K562 (cell line): ENCODE measurements at regions not wholly inside any gene's neighbourhood (a gene's known extent, or its start where the extent isn't known, plus 50 kb on each side); places are given as distances from the start of the nearest gene placed in this dataset.

Experiments used
- ATAC-seq: fragments of 200-7000 bp; cut with Tn5 transposase; 3 replicates; pipeline ENCODE4 v1.9.1; 2020; ENCODE audit warnings: moderate library complexity
- BruUV-seq: library from RNA; stranded (reverse); fragments of 400-500 nt; replicated peaks from 2 replicates; lab custom pipeline; 2021; lab: Mats Ljungman, UMichigan
- CTCF ChIA-PET: fragments of 300-600 bp; formaldehyde crosslinking; extraction: SDS; loops from one replicate; lab custom pipeline; 2021; ENCODE audit warnings: low intra/inter-chr PET ratio; lab: Yijun Ruan, JAX
- POLR2A ChIA-PET: fragments of 300-600, 350-650 bp; sonication (Branson Sonifier 250); formaldehyde crosslinking; extraction: SDS; loops from one replicate; lab custom pipeline; 2021; ENCODE audit warnings: antibody characterized with exemption, inconsistent platforms; lab: Yijun Ruan, JAX
- DNase-seq, 4 experiments: peaks; one replicate each; pipeline versions ENCODE4 v3.0.0 to v3.0.0-alpha.2; 2011 to 2018; ENCODE audit warnings: low spot score in 3 of 4, mixed read lengths in 3 of 4; ENCODE audit errors: extremely low read depth in 1 of 4
- FAIRE-seq: peaks from 2 replicates; lab custom pipeline; 2011; peaks lifted over from hg19 to GRCh38; lab: Jason Lieb, UNC
- H2AFZ ChIP-seq: 2 replicates; pipeline ENCODE4 v1.6.0; 2011; ENCODE audit warnings: low read depth, low read length, control low read depth, inconsistent platforms
- H3K27ac ChIP-seq: fragments of 200-600 bp; 3 replicates; pipeline ENCODE4 v1.8.0; 2011; ENCODE audit warnings: low read depth, mild to moderate bottlenecking, control low read depth, inconsistent platforms, low read length, moderate library complexity, mixed read lengths; ENCODE audit errors: extremely low read depth
- H3K27me3 ChIP-seq, 2 experiments: fragments of 300-600 bp in 1 of 2; 2 replicates in 1 of 2; 3 replicates in 1 of 2; pipeline versions ENCODE4 v1.6.0 to v1.8.0; 2011; ENCODE audit warnings: inconsistent platforms in 2 of 2, low read length in 2 of 2, mild to moderate bottlenecking in 1 of 2, mixed read lengths in 1 of 2, moderate library complexity in 1 of 2; ENCODE audit not compliant: control insufficient read depth in 2 of 2, insufficient read depth in 2 of 2
- H3K36me3 ChIP-seq: fragments of 300-600 bp; 3 replicates; pipeline ENCODE4 v1.8.0; 2011; ENCODE audit warnings: mild to moderate bottlenecking, low read length, inconsistent platforms; ENCODE audit not compliant: control insufficient read depth, insufficient read depth
- H3K4me1 ChIP-seq, 2 experiments: fragments of 200-600 bp in 1 of 2; replicated peaks in 1 of 2; 2 replicates in 1 of 2; 3 replicates in 1 of 2; pipeline versions ENCODE4 v1.5.1 to v1.8.0; 2011; ENCODE audit warnings: inconsistent platforms in 2 of 2, low read length in 2 of 2, mild to moderate bottlenecking in 1 of 2, mixed read lengths in 1 of 2, moderate library complexity in 1 of 2; ENCODE audit not compliant: control insufficient read depth in 2 of 2, insufficient read depth in 2 of 2
- H3K4me2 ChIP-seq: 2 replicates; pipeline ENCODE4 v1.6.1; 2011; ENCODE audit warnings: low read length, control low read depth, inconsistent platforms, mixed read lengths; ENCODE audit not compliant: insufficient read depth
- H3K4me3 ChIP-seq: fragments of 200-600 bp; sonication (generic), shearing (Covaris generic); 2 replicates; pipeline ENCODE4 v1.5.1; 2016; ENCODE audit warnings: control low read depth, inconsistent platforms
- H3K79me2 ChIP-seq: fragments of 200-600 bp; 3 replicates; pipeline ENCODE4 v1.8.0; 2011; ENCODE audit warnings: low read length, inconsistent platforms; ENCODE audit not compliant: control insufficient read depth, insufficient read depth
- H3K9ac ChIP-seq, 2 experiments: 2 replicates each; pipeline versions ENCODE4 v1.6.0 to v1.6.1; 2011; ENCODE audit warnings: low read depth in 2 of 2, low read length in 2 of 2, control low read depth in 1 of 2, inconsistent platforms in 1 of 2, mild to moderate bottlenecking in 1 of 2, mixed read lengths in 1 of 2; ENCODE audit not compliant: insufficient read depth in 1 of 2
- H3K9me1 ChIP-seq: one replicate; pipeline ENCODE4 v1.6.0; 2011; ENCODE audit warnings: inconsistent platforms, mild to moderate bottlenecking, low read length, moderate library complexity; ENCODE audit not compliant: control insufficient read depth, insufficient read depth
- H3K9me3 ChIP-seq: replicated peaks from 2 replicates; pipeline ENCODE4 v1.5.1; 2011; ENCODE audit warnings: low read depth, low read length, inconsistent platforms; ENCODE audit not compliant: control insufficient read depth, insufficient read depth
- H4K20me1 ChIP-seq: replicated peaks from 2 replicates; pipeline ENCODE4 v1.6.1; 2011; ENCODE audit warnings: low read length, inconsistent platforms, mixed read lengths; ENCODE audit not compliant: control insufficient read depth, insufficient read depth
- KLF1 ChIP-seq: fragments of 450-650 bp; IDR thresholded peaks from 2 replicates; pipeline ENCODE4 v1.6.1; 2016; ENCODE audit warnings: missing genetic modification characterization, missing compliant biosample characterization
- MYC ChIP-seq, 2 experiments: fragments of 250-450 bp in 1 of 2; sonication (Bioruptor Pico) in 1 of 2; IDR thresholded peaks; 2 replicates each; pipeline versions ENCODE4 v1.5.1 to v1.6.1; 2012 to 2021; ENCODE audit warnings: low read depth in 2 of 2, borderline replicate concordance in 1 of 2, improper control_type of control experiment in 1 of 2, low read length in 1 of 2, mild to moderate bottlenecking in 1 of 2, moderate library complexity in 1 of 2
- SNIP1 ChIP-seq: fragments of 450-650 bp; IDR thresholded peaks from 2 replicates; pipeline ENCODE4 v1.7.1; 2017; ENCODE audit warnings: low read depth, mild to moderate bottlenecking
- ZNF586 ChIP-seq: fragments of 450-650 bp; formaldehyde crosslinking; conservative IDR thresholded peaks from 2 replicates; pipeline ENCODE4 v1.4.0; 2020; ENCODE audit warnings: mild to moderate bottlenecking, moderate library complexity
- ZNF79 ChIP-seq: fragments of 250-450 bp; sonication (Bioruptor Pico); IDR thresholded peaks from 2 replicates; pipeline ENCODE4 v1.4.0; 2020; ENCODE audit warnings: low read depth, mild to moderate bottlenecking, moderate library complexity
- WGBS: fragments of 100-300 bp; shearing (Covaris generic); methylation state at CpG from one replicate; pipeline ENCODE4 v1.1.6; 2016; ENCODE audit warnings: low coverage, mixed read lengths; ENCODE audit not compliant: insufficient coverage; ENCODE audit errors: missing lambda C conversion rate; 5-methylcytosine and 5-hydroxymethylcytosine counted together
- in situ Hi-C: fragments of 300-500 bp; cut with MboI; formaldehyde crosslinking; loops from 4 replicates; pipeline ENCODE4 v1.15.0; 2018; ENCODE audit warnings: inconsistent platforms, mixed read lengths
- intact Hi-C: fragments of 100-400 bp; cut with micrococcal nuclease; formaldehyde crosslinking; loops from 2 replicates; pipeline ENCODE4 v1.14.2; 2022
- TF ChIP-seq, protein P1 (sequence below): fragments of 250-450 bp; sonication (Bioruptor Pico); IDR thresholded peaks from 2 replicates; pipeline ENCODE4 v1.4.0; 2020; ENCODE audit warnings: mild to moderate bottlenecking
- TF ChIP-seq, protein P2 (sequence below): fragments of 450-650 bp; IDR thresholded peaks from 2 replicates; pipeline ENCODE4 v1.6.1; 2016; ENCODE audit warnings: low read depth
- TF ChIP-seq, protein P3 (sequence below): IDR thresholded peaks from 2 replicates; pipeline ENCODE4 v1.6.1; 2011; ENCODE audit warnings: borderline replicate concordance, low read depth, mild to moderate bottlenecking, moderate library complexity, low read length; ENCODE audit not compliant: insufficient read depth, poor library complexity, severe bottlenecking

DNA sequence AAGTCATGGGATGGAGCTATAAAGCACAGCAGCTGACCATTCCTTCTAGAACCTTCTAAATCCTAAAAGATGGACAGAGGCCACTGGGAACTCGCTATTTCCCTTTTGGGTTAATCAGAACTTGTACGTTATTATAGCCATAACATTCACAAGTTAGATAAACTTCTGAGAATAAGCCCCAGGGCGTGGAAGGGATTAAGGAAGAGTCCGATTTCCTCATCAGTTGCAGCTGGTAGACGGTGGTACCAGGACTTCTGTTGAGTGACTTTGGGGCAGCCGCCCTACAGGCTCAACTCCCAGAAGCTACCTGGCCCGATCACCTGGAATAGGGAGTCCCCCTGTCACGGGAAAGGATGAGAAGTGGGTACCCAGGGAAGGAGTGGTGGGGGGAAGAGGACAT is 370.1 kb upstream of the ZFHX3 start:
- Histone ChIP-seq H3K9me1 (no peaks in the 10 kb centered on the region), H3K4me2 (no peak overlapping the region), H3K9me3 (no peaks in the 10 kb centered on the region), H3K4me1 (no peaks in the 10 kb centered on the region), H3K27ac (no peak overlapping the region), H3K4me3 (no peak overlapping the region), H3K9ac (no peak overlapping the region), H3K27me3 (peaks cover 0 to 4% of the 10 kb centered on the region in 2 experiments; a peak in 3 of 5 replicates), H2AFZ (no peak overlapping the region), H3K36me3 (no peaks in the 10 kb centered on the region), H3K79me2 (no peaks in the 10 kb centered on the region), H4K20me1 (no peaks in the 10 kb centered on the region; the same call in 1 of the 2 replicates)
- no peak for ATAC-seq
- no peak for DNase-seq
- 0% methylated on average over 8 of the region's 8 CpGs for WGBS
- no TSS peak for BruUV-seq
- in situ Hi-C loops (no loop called here), intact Hi-C loops (no loop called here)
- CTCF ChIA-PET = no interaction called here
- POLR2A ChIA-PET = no interaction called here
- no peak for FAIRE-seq
- no peak for TF ChIP-seq ZNF79 (CRISPR knock-in tag)
- TF ChIP-seq SNIP1 = no peak
- TF ChIP-seq, protein P1, sequence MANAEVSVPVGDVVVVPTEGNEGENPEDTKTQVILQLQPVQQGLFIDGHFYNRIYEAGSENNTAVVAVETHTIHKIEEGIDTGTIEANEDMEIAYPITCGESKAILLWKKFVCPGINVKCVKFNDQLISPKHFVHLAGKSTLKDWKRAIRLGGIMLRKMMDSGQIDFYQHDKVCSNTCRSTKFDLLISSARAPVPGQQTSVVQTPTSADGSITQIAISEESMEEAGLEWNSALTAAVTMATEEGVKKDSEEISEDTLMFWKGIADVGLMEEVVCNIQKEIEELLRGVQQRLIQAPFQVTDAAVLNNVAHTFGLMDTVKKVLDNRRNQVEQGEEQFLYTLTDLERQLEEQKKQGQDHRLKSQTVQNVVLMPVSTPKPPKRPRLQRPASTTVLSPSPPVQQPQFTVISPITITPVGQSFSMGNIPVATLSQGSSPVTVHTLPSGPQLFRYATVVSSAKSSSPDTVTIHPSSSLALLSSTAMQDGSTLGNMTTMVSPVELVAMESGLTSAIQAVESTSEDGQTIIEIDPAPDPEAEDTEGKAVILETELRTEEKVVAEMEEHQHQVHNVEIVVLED (CRISPR knock-in tag) = no peak
- TF ChIP-seq, protein P2, sequence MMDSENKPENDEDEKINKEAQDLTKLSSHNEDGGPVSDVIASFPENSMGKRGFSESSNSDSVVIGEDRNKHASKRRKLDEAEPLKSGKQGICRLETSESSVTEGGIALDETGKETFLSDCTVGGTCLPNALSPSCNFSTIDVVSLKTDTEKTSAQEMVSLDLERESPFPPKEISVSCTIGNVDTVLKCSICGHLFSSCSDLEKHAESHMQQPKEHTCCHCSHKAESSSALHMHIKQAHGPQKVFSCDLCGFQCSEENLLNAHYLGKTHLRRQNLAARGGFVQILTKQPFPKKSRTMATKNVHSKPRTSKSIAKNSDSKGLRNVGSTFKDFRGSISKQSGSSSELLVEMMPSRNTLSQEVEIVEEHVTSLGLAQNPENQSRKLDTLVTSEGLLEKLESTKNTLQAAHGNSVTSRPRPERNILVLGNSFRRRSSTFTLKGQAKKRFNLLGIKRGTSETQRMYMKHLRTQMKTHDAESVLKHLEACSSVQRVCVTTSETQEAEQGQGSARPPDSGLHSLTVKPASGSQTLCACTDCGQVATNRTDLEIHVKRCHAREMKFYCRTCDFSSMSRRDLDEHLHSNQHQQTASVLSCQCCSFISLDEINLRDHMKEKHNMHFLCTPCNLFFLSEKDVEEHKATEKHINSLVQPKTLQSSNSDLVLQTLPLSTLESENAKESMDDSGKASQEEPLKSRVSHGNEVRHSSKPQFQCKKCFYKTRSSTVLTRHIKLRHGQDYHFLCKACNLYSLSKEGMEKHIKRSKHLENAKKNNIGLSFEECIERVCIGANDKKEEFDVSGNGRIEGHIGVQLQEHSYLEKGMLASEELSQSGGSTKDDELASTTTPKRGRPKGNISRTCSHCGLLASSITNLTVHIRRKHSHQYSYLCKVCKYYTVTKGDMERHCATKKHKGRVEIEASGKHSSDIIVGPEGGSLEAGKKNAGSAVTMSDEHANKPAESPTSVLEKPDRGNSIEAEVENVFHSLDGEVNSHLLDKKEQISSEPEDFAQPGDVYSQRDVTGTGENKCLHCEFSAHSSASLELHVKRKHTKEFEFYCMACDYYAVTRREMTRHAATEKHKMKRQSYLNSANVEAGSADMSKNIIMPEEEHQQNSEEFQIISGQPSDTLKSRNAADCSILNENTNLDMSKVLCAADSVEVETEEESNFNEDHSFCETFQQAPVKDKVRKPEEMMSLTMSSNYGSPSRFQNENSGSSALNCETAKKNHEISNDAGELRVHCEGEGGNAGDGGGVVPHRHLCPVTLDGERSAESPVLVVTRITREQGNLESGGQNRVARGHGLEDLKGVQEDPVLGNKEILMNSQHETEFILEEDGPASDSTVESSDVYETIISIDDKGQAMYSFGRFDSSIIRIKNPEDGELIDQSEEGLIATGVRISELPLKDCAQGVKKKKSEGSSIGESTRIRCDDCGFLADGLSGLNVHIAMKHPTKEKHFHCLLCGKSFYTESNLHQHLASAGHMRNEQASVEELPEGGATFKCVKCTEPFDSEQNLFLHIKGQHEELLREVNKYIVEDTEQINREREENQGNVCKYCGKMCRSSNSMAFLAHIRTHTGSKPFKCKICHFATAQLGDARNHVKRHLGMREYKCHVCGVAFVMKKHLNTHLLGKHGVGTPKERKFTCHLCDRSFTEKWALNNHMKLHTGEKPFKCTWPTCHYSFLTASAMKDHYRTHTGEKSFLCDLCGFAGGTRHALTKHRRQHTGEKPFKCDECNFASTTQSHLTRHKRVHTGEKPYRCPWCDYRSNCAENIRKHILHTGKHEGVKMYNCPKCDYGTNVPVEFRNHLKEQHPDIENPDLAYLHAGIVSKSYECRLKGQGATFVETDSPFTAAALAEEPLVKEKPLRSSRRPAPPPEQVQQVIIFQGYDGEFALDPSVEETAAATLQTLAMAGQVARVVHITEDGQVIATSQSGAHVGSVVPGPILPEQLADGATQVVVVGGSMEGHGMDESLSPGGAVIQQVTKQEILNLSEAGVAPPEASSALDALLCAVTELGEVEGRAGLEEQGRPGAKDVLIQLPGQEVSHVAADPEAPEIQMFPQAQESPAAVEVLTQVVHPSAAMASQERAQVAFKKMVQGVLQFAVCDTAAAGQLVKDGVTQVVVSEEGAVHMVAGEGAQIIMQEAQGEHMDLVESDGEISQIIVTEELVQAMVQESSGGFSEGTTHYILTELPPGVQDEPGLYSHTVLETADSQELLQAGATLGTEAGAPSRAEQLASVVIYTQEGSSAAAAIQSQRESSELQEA = no peak
- TF ChIP-seq, protein P3, sequence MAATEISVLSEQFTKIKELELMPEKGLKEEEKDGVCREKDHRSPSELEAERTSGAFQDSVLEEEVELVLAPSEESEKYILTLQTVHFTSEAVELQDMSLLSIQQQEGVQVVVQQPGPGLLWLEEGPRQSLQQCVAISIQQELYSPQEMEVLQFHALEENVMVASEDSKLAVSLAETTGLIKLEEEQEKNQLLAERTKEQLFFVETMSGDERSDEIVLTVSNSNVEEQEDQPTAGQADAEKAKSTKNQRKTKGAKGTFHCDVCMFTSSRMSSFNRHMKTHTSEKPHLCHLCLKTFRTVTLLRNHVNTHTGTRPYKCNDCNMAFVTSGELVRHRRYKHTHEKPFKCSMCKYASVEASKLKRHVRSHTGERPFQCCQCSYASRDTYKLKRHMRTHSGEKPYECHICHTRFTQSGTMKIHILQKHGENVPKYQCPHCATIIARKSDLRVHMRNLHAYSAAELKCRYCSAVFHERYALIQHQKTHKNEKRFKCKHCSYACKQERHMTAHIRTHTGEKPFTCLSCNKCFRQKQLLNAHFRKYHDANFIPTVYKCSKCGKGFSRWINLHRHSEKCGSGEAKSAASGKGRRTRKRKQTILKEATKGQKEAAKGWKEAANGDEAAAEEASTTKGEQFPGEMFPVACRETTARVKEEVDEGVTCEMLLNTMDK = no peak
- no peak for TF ChIP-seq MYC (IDR thresholded peaks at IDR 0.05; ENCODE audit: low read depth, low read length)
- TF ChIP-seq MYC (CRISPR knock-in tag; IDR thresholded peaks at IDR 0.05; ENCODE audit: borderline replicate concordance, low read depth) = no peak
- TF ChIP-seq KLF1 (tag) = no peak
- TF ChIP-seq ZNF586 (CRISPR knock-in tag) = no peak
